K562 (cell line): ENCODE measurements at regions not wholly inside any gene's neighbourhood (a gene's known extent, or its start where the extent isn't known, plus 50 kb on each side); places are given as distances from the start of the nearest gene placed in this dataset.
"Not testable (repeated sequence)": the region's sequence is repeated elsewhere in the genome, so short reads cannot be mapped to it uniquely, and the experiment has no call there.

Experiments
- ATAC-seq: fragments of 200-7000 bp; cut with Tn5 transposase; 3 replicates; pipeline ENCODE4 v1.9.1; 2020; ENCODE audit warnings: moderate library complexity
- BruUV-seq: library from RNA; stranded (reverse); fragments of 400-500 nt; replicated peaks from 2 replicates; lab custom pipeline; 2021; lab: Mats Ljungman, UMichigan
- CTCF ChIA-PET: fragments of 300-600 bp; formaldehyde crosslinking; extraction: SDS; loops from one replicate; lab custom pipeline; 2021; ENCODE audit warnings: low intra/inter-chr PET ratio; lab: Yijun Ruan, JAX
- POLR2A ChIA-PET: fragments of 300-600, 350-650 bp; sonication (Branson Sonifier 250); formaldehyde crosslinking; extraction: SDS; loops from one replicate; lab custom pipeline; 2021; ENCODE audit warnings: antibody characterized with exemption, inconsistent platforms; lab: Yijun Ruan, JAX
- DNase-seq, 4 experiments: peaks; one replicate each; pipeline versions ENCODE4 v3.0.0 to v3.0.0-alpha.2; 2011 to 2018; ENCODE audit warnings: low spot score in 3 of 4, mixed read lengths in 3 of 4; ENCODE audit errors: extremely low read depth in 1 of 4
- FAIRE-seq: peaks from 2 replicates; lab custom pipeline; 2011; peaks lifted over from hg19 to GRCh38; lab: Jason Lieb, UNC
- H2AFZ ChIP-seq: 2 replicates; pipeline ENCODE4 v1.6.0; 2011; ENCODE audit warnings: low read depth, low read length, control low read depth, inconsistent platforms
- H3K27ac ChIP-seq: fragments of 200-600 bp; 3 replicates; pipeline ENCODE4 v1.8.0; 2011; ENCODE audit warnings: low read depth, mild to moderate bottlenecking, control low read depth, inconsistent platforms, low read length, moderate library complexity, mixed read lengths; ENCODE audit errors: extremely low read depth
- H3K27me3 ChIP-seq, 2 experiments: fragments of 300-600 bp in 1 of 2; 2 replicates in 1 of 2; 3 replicates in 1 of 2; pipeline versions ENCODE4 v1.6.0 to v1.8.0; 2011; ENCODE audit warnings: inconsistent platforms in 2 of 2, low read length in 2 of 2, mild to moderate bottlenecking in 1 of 2, mixed read lengths in 1 of 2, moderate library complexity in 1 of 2; ENCODE audit not compliant: control insufficient read depth in 2 of 2, insufficient read depth in 2 of 2
- H3K36me3 ChIP-seq: fragments of 300-600 bp; 3 replicates; pipeline ENCODE4 v1.8.0; 2011; ENCODE audit warnings: mild to moderate bottlenecking, low read length, inconsistent platforms; ENCODE audit not compliant: control insufficient read depth, insufficient read depth
- H3K4me1 ChIP-seq, 2 experiments: fragments of 200-600 bp in 1 of 2; replicated peaks in 1 of 2; 2 replicates in 1 of 2; 3 replicates in 1 of 2; pipeline versions ENCODE4 v1.5.1 to v1.8.0; 2011; ENCODE audit warnings: inconsistent platforms in 2 of 2, low read length in 2 of 2, mild to moderate bottlenecking in 1 of 2, mixed read lengths in 1 of 2, moderate library complexity in 1 of 2; ENCODE audit not compliant: control insufficient read depth in 2 of 2, insufficient read depth in 2 of 2
- H3K4me2 ChIP-seq: 2 replicates; pipeline ENCODE4 v1.6.1; 2011; ENCODE audit warnings: low read length, control low read depth, inconsistent platforms, mixed read lengths; ENCODE audit not compliant: insufficient read depth
- H3K4me3 ChIP-seq: fragments of 200-600 bp; sonication (generic), shearing (Covaris generic); 2 replicates; pipeline ENCODE4 v1.5.1; 2016; ENCODE audit warnings: control low read depth, inconsistent platforms
- H3K79me2 ChIP-seq: fragments of 200-600 bp; 3 replicates; pipeline ENCODE4 v1.8.0; 2011; ENCODE audit warnings: low read length, inconsistent platforms; ENCODE audit not compliant: control insufficient read depth, insufficient read depth
- H3K9ac ChIP-seq, 2 experiments: 2 replicates each; pipeline versions ENCODE4 v1.6.0 to v1.6.1; 2011; ENCODE audit warnings: low read depth in 2 of 2, low read length in 2 of 2, control low read depth in 1 of 2, inconsistent platforms in 1 of 2, mild to moderate bottlenecking in 1 of 2, mixed read lengths in 1 of 2; ENCODE audit not compliant: insufficient read depth in 1 of 2
- H3K9me1 ChIP-seq: one replicate; pipeline ENCODE4 v1.6.0; 2011; ENCODE audit warnings: inconsistent platforms, mild to moderate bottlenecking, low read length, moderate library complexity; ENCODE audit not compliant: control insufficient read depth, insufficient read depth
- H3K9me3 ChIP-seq: replicated peaks from 2 replicates; pipeline ENCODE4 v1.5.1; 2011; ENCODE audit warnings: low read depth, low read length, inconsistent platforms; ENCODE audit not compliant: control insufficient read depth, insufficient read depth
- H4K20me1 ChIP-seq: replicated peaks from 2 replicates; pipeline ENCODE4 v1.6.1; 2011; ENCODE audit warnings: low read length, inconsistent platforms, mixed read lengths; ENCODE audit not compliant: control insufficient read depth, insufficient read depth
- ATF2 ChIP-seq: sonication (generic); formaldehyde crosslinking; IDR thresholded peaks from 2 replicates; pipeline ENCODE4 v1.8.1; 2022; ENCODE audit warnings: missing genetic modification reagents
- BRD4 ChIP-seq: fragments of 200-600 bp; sonication (generic); IDR thresholded peaks from 2 replicates; pipeline ENCODE4 v1.6.1; 2017; ENCODE audit warnings: inconsistent platforms
- CBX3 ChIP-seq, 2 experiments: IDR thresholded peaks; 1 replicate in 1 of 2; 2 replicates in 1 of 2; pipeline ENCODE4 v1.6.1; 2012; ENCODE audit warnings: inconsistent platforms in 2 of 2, low read length in 2 of 2, borderline replicate concordance in 1 of 2, control low read depth in 1 of 2
- CBX5 ChIP-seq: IDR thresholded peaks from 2 replicates; pipeline ENCODE4 v1.6.1; 2014; ENCODE audit warnings: low read depth, borderline replicate concordance
- CEBPB ChIP-seq: fragments of 450-650 bp; IDR thresholded peaks from 2 replicates; pipeline ENCODE4 v1.6.1; 2016; ENCODE audit warnings: missing genetic modification characterization, missing compliant biosample characterization
- EHMT2 ChIP-seq: fragments of 450-650 bp; IDR thresholded peaks from 2 replicates; pipeline ENCODE4 v1.6.1; 2018; ENCODE audit warnings: antibody characterized with exemption
- TRIM24 ChIP-seq, 2 experiments: fragments of 450-650 bp; IDR thresholded peaks; 2 replicates each; pipeline ENCODE4 v1.6.1; 2016
- TRIM28 ChIP-seq: fragments of 450-650 bp; IDR thresholded peaks from 2 replicates; pipeline ENCODE4 v1.6.1; 2017
- XRCC3 ChIP-seq: fragments of 450-650 bp; IDR thresholded peaks from 2 replicates; pipeline ENCODE4 v1.6.1; 2017; ENCODE audit warnings: mild to moderate bottlenecking, moderate library complexity
- ZNF12 ChIP-seq: sonication (generic); formaldehyde crosslinking; IDR thresholded peaks from 2 replicates; pipeline ENCODE4 v1.4.0; 2020; ENCODE audit warnings: mild to moderate bottlenecking, missing genetic modification reagents
- ZNF175 ChIP-seq: fragments of 200-800 bp; sonication (Bioruptor generic); IDR thresholded peaks from 2 replicates; pipeline ENCODE4 v1.6.1; 2016; ENCODE audit warnings: low read depth, mild to moderate bottlenecking, missing genetic modification characterization, missing compliant biosample characterization
- ZNF24 ChIP-seq: fragments of 450-650 bp; IDR thresholded peaks from 2 replicates; pipeline ENCODE4 v1.6.1; 2016
- ZNF280A ChIP-seq: fragments of 450-650 bp; IDR thresholded peaks from 2 replicates; pipeline ENCODE4 v1.6.1; 2018; ENCODE audit warnings: mild to moderate bottlenecking, low read depth; ENCODE audit not compliant: partially characterized antibody
- WGBS: fragments of 100-300 bp; shearing (Covaris generic); methylation state at CpG from one replicate; pipeline ENCODE4 v1.1.6; 2016; ENCODE audit warnings: low coverage, mixed read lengths; ENCODE audit not compliant: insufficient coverage; ENCODE audit errors: missing lambda C conversion rate; 5-methylcytosine and 5-hydroxymethylcytosine counted together
- in situ Hi-C: fragments of 300-500 bp; cut with MboI; formaldehyde crosslinking; loops from 4 replicates; pipeline ENCODE4 v1.15.0; 2018; ENCODE audit warnings: inconsistent platforms, mixed read lengths
- intact Hi-C: fragments of 100-400 bp; cut with micrococcal nuclease; formaldehyde crosslinking; loops from 2 replicates; pipeline ENCODE4 v1.14.2; 2022
- TF ChIP-seq, protein P1 (sequence below), 2 experiments: fragments of 250-450 bp in 1 of 2; fragments of 450-650 bp in 1 of 2; sonication (Bioruptor Pico) in 1 of 2; IDR thresholded peaks; 2 replicates each; pipeline versions ENCODE4 v1.6.1 to v1.8.0; 2016 to 2021; ENCODE audit warnings: mild to moderate bottlenecking in 2 of 2, moderate library complexity in 2 of 2, missing compliant biosample characterization in 1 of 2, missing genetic modification characterization in 1 of 2

DNA sequence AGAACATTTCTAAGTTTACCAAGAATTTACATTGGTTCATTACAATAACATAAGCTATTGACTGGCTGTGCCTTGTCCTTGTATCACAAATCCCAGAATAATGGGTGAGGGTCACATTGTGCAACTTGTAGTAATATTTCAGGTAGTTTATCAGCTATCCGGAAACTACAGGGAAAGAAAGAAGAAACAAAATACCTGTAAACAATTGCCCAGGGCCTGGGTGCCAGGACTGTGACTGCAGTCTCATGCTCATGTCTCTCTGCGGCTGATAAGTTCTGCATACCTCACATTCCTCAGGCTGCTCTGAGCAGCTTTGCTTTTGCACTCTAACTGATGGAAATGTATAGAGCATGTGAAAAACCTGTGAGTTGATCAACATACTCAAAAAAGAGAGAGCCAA lies 131.8 kb upstream of the TRIM24 start:
- peaks cover 19% of the 10 kb centered on the region for H3K9me3 ChIP-seq
- no peak overlapping the region for H3K4me2 ChIP-seq
- intact Hi-C loops (no loop called here), in situ Hi-C loops (no loop called here)
- DNase-seq = no peak
- no peaks in the 10 kb centered on the region for H4K20me1 ChIP-seq
- no peaks in the 10 kb centered on the region for H3K27me3 ChIP-seq
- no peak for ATAC-seq
- TF ChIP-seq TRIM24 (IDR thresholded peaks at IDR 0.05) (peak; percentile 30 to 53; a peak in 1 of 4 replicates), ZNF175 (CRISPR knock-in tag) (no peak), CEBPB (peak; percentile 19; the same call in 1 of the 2 replicates), BRD4 (no peak), ATF2 (CRISPR knock-in tag) (no peak)
- FAIRE-seq = no peak
- H3K4me3 ChIP-seq = no peak overlapping the region
- no peak overlapping the region for H2AFZ ChIP-seq
- 37% methylated on average over 2 of the region's 2 CpGs for WGBS
- H3K79me2 ChIP-seq = no peaks in the 10 kb centered on the region
- H3K36me3 ChIP-seq = no peaks in the 10 kb centered on the region
- H3K27ac ChIP-seq = no peak overlapping the region
- H3K9me1 ChIP-seq = no peaks in the 10 kb centered on the region
- no TSS peak for BruUV-seq
- POLR2A ChIA-PET = interaction anchor here (1.0 kb wide), 1 partner anchor 14 kb away, joined by 3 read pairs; no protein-coding TSS in a partner anchor
- H3K9ac ChIP-seq = no peak overlapping the region
- CTCF ChIA-PET = no interaction called here
- no peaks in the 10 kb centered on the region for H3K4me1 ChIP-seq

DNA sequence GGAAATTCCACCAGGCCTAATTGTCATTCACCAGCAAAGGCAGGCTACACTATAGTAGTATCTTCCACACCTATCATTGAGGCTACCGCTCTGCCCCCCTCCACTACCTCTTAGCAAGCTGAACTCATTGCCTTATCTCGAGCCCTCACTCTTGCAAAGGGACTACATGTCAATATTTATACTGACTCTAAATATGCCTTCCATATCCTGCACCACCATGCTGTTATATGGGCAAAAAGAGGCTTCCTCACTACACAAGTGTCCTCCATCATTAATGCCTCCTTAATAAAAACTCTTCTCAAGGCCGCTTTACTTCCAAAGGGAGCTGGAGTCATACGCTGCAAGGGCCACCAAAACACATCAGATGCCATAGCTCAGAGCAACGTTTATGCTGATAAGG lies 127.2 kb upstream of the TRIM24 start:
- CTCF ChIA-PET, intact Hi-C loops: not testable (repeated sequence)
- TF ChIP-seq, protein P1, sequence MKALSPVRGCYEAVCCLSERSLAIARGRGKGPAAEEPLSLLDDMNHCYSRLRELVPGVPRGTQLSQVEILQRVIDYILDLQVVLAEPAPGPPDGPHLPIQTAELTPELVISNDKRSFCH (CRISPR knock-in tag; IDR thresholded peaks at IDR 0.05) = not testable (repeated sequence)
- TF ChIP-seq, protein P1 (tag; IDR thresholded peaks at IDR 0.05) = 0 out of 2 replicates have a peak, but pooled peaks have one; percentile 40
- TF ChIP-seq CBX5 (peak; percentile 94), CBX3 (IDR thresholded peaks at IDR 0.05; ENCODE audit: borderline replicate concordance in 1 of 2, low read length in 2 of 2) (peak in 1 of 2 experiments; percentile 91; a peak in 2 of 3 replicates), EHMT2 (peak; percentile 42; the same call in 1 of the 2 replicates), XRCC3 (peak; percentile 85; the same call in 1 of the 2 replicates), TRIM24 (IDR thresholded peaks at IDR 0.05) (peak; percentile 84 to 92), ZNF24 (0 out of 2 replicates have a peak, but pooled peaks have one; percentile 21), TRIM28 (peak; percentile 97), ZNF280A (peak; percentile 88), ZNF12 (CRISPR knock-in tag) (peak; percentile 91)

More for the DNA sequence above, 127.2 kb upstream of the TRIM24 start:
- H3K9me1 ChIP-seq, H3K36me3 ChIP-seq, H2AFZ ChIP-seq, H3K4me3 ChIP-seq, H3K4me2 ChIP-seq, H3K79me2 ChIP-seq, H4K20me1 ChIP-seq, H3K4me1 ChIP-seq, in situ Hi-C loops, FAIRE-seq, H3K9ac ChIP-seq, DNase-seq, H3K27me3 ChIP-seq, ATAC-seq, POLR2A ChIA-PET, H3K27ac ChIP-seq, BruUV-seq: not testable (repeated sequence)
- 22% methylated on average over 5 of the region's 5 CpGs for WGBS
- H3K9me3 ChIP-seq = peaks cover 26% of the 10 kb centered on the region
